HL-60 (cell line): ENCODE measurements at regions not wholly inside any gene's neighbourhood (a gene's known extent, or its start where the extent isn't known, plus 50 kb on each side); places are given as distances from the start of the nearest gene placed in this dataset.

Experiments used
- DNase-seq, 2 experiments: peaks; one replicate each; pipeline ENCODE4 v3.0.0-alpha.2; 2010 to 2020; ENCODE audit warnings: low read depth in 1 of 2, low spot score in 1 of 2
- H3K27ac ChIP-seq: fragments of 250-450 bp; sonication (Bioruptor Pico); replicated peaks from 2 replicates; pipeline ENCODE4 v1.5.1; 2020; ENCODE audit warnings: mild to moderate bottlenecking, moderate library complexity
- H3K27me3 ChIP-seq: fragments of 250-450 bp; sonication (Bioruptor Pico); 2 replicates; pipeline ENCODE4 v1.5.1; 2021; ENCODE audit warnings: mild to moderate bottlenecking, moderate library complexity; ENCODE audit not compliant: insufficient read depth, poor library complexity, severe bottlenecking
- H3K4me3 ChIP-seq: replicated peaks from 2 replicates; pipeline ENCODE4 v1.5.1; 2011; ENCODE audit warnings: mild to moderate bottlenecking, control low read depth, low read length; ENCODE audit not compliant: insufficient read depth
- CTCF ChIP-seq: IDR thresholded peaks from one replicate; pipeline ENCODE4 v1.5.1; 2011; ENCODE audit warnings: low read length, control low read depth, inconsistent platforms; ENCODE audit not compliant: insufficient read depth
- GABPA ChIP-seq: IDR thresholded peaks from 2 replicates; pipeline ENCODE4 v1.6.1; 2012; ENCODE audit warnings: low read depth
- POLR2AphosphoS5 ChIP-seq: IDR thresholded peaks from 2 replicates; pipeline ENCODE4 v1.6.1; 2012; ENCODE audit warnings: low read depth
- REST ChIP-seq: IDR thresholded peaks from 2 replicates; pipeline ENCODE4 v1.6.1; 2012; ENCODE audit warnings: low read depth; ENCODE audit not compliant: insufficient replicate concordance
- SPI1 ChIP-seq: IDR thresholded peaks from 2 replicates; pipeline ENCODE4 v1.6.1; 2012; ENCODE audit warnings: low read depth, mild to moderate bottlenecking, borderline replicate concordance

DNA sequence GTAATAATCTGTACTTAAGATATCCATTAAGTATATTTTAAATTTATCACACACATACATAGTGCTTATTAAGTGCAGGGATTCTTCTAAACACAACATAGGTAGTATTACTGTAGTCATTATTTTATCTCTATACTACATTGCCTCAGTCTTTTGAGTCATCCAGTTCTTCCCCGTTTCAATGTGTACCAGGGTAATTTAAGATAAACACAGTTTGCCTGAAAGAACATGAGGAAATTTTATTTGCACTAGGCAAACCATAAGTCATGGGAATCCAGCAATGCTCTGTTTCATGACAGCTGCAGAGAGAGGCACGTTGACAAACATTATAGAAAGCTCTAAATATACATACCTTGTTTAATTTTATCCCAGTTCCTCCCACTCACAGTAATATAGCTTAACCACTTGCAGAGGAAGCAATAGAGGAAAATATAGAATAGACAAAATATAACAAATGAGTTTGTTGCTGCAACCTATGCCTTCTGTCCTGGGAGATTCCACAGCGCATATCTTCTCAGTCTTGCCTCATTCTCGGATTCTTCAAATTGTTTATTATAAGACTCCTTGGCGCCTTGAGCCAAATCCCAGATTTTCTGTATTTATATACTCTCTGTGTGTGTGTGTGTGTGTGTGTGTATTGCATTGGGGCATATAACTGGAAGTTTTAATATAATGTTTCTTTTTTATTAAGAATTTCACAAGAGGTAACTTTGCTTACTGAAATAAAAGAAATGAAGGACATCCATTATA is 258.6 kb downstream of the FAM133A start:
- Histone ChIP-seq H3K27ac (no peak overlapping the region), H3K4me3 (no peak overlapping the region), H3K27me3 (no peaks in the 10 kb centered on the region)
- DNase-seq, result no peak
- TF ChIP-seq CTCF (no peak), REST (no peak), POLR2AphosphoS5 (no peak), SPI1 (no peak), GABPA (no peak)

GRCh38 chrX:93977641-93978040 is 303.6 kb downstream of the FAM133A start:
- no peak for DNase-seq
- Histone ChIP-seq H3K27me3 (no peaks in the 10 kb centered on the region), H3K4me3 (no peak overlapping the region), H3K27ac (no peak overlapping the region)
- TF ChIP-seq POLR2AphosphoS5 (no peak), GABPA (no peak)

DNA sequence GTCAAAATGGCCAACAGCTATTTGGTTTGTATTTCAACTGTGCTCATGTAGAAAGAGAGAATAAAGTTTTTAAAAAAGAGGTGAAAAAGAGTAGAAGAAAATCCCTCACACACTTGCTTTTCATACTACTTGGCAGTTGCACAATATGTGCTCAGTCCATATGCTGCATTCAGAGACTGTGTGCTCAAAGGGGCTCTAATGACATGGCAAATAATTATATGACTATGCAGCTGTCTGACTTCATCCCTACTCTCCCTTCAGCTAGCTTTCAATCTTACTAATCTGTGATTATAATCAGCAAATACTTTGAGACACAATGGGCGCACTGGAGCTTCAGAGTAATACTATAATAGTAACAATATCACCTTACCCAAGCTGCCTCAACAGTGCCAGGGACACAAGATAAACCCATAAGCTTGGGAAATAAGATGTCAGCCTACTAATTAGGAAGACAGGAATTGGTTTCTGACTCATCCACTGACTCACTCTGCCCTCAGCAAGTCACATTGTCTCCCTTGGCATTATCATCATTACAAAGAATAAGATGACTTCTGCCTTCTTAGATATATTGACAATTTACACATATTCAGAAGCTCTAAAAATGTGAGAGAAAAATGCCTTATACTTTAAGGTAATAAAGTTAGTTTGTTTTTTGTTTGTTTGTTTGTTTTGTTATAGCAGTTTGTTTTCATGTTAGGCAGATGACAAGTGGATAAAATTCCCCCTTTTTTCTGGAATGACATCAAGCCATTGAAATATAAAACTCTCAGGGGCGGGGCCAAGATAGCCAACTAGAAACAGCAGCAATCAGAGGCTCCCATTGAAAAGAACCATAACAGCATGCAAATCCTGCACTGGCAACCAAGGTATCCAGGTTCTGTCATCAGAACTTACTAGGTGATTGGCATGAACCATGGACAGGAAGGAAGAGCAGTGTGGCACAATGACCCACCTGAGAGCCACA is 311.6 kb downstream of the FAM133A start:
- DNase-seq, result no peak
- H3K27me3 ChIP-seq, result no peaks in the 10 kb centered on the region
- no peak overlapping the region for H3K4me3 ChIP-seq
- TF ChIP-seq CTCF, result no peak
- no peak for TF ChIP-seq REST
- no peak for TF ChIP-seq POLR2AphosphoS5
- no peak for TF ChIP-seq SPI1
- TF ChIP-seq GABPA, result no peak
- no peak overlapping the region for H3K27ac ChIP-seq
